ENCODE measurements at regions not wholly inside any gene's neighbourhood (a gene's known extent, or its start where the extent isn't known, plus 50 kb on each side); places are given as distances from the start of the nearest gene placed in this dataset.
"Not testable (repeated sequence)": the region's sequence is repeated elsewhere in the genome, so short reads cannot be mapped to it uniquely, and the experiment has no call there.

DNA sequence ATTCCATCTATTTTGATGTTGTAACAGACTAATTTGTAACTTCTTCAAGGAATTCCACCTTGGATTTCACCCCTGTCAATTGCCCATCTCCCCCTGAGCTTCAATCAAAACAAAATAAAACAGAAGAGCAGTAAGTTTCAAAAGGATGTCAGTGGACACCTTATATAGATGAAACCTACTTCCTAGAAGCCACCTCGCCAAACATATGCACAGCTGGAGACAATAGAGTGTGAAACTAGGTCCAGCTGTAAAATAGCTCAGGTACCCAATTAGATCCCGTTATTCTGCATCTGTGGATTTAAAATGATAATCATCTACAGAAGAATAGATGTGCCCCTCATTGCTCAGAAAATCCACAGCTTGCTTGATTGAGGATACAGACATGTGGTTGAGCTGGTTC, 598.6 kb downstream of the SH2D4B start:
- DNase-seq: no peak

GRCh38 chr10:81145975-81146374, 608.3 kb downstream of the SH2D4B start:
- no peak for DNase-seq

DNA sequence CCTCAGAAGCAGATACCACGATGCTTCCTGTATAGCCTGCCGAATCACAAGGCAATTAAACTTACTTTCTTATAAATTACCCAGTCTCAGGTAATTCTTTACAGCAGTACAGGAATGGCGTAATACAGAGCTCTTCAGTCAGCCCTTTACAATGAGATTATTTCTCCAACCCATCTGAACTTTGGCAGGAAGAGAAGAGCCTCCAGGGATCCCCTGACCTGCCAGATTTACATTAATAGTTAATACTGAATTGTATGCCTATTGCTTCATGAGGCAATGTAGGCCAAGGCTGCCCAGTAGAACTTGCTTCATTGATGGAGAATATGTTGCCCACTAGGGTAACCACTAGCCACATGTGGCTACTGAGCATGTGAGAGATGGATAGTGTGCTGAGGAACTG, 608.7 kb downstream of the SH2D4B start:
- no peak for DNase-seq

DNA sequence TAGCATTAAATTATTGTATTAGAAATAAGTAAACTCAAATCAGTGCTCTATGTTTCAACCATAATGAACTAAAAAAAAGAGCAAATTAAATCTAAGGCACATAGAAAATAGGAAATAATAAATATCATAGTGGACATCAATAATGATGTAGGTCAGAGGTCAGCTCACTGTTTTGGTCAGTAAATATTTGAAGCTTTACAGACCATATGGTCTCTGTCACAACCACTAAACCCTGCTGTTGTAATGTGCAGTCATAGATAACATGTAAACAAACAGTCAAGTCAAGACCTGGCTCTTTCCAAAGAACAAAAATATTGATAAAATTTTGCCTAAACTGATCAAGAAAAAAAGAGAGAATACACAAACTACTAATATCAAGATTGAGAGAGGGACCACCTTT, 615.0 kb downstream of the SH2D4B start:
- DNase-seq: no peak

DNA sequence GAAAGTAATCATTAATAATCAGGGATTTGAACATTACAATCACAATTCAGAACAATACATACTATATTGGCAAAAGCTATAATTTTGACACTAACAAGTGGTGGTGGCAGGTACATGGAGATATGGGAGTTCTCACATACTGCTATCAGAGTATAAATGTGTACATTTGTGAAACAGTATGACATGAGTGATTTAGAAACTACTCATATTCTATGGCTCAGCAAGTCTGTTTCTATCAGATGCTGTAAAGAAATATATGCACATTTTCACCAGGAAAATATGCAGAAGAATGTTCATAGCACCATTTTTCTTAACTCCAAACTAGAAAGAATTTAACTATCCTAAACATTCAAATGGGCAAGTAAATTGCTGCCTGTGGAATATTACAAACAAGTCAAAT, 620.0 kb downstream of the SH2D4B start:
- no peak for DNase-seq

DNA sequence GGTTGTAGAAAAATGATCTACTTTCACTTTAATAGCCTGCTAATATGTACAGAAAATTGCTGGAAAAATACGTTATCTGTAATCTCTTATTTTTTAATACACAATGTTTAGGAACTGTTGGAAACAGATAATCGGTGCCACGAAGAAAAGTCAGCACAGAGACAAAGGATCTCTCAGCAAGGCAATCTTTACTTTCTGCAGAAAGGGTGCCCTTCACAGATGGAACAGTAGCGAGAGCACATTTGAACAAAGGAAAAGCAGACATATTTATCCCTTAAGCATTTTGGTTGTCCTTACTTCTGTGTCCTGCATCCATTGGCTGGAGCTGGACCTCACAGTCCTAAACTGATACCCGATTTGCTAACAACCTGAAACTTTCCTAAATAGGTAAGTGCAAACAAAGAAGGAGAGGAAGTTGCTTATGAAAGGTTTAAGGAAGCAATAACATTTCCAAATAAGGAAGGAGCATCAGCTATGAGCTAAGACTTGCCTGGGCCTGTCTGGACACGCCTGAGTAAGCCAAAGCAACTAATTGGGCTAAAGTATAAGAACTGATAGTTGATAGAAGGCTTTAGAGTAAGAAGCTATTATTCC, 640.0 kb downstream of the SH2D4B start:
- DNase-seq: no peak

GRCh38 chr10:81179324-81179723, 641.6 kb downstream of the SH2D4B start:
- no peak for DNase-seq

DNA sequence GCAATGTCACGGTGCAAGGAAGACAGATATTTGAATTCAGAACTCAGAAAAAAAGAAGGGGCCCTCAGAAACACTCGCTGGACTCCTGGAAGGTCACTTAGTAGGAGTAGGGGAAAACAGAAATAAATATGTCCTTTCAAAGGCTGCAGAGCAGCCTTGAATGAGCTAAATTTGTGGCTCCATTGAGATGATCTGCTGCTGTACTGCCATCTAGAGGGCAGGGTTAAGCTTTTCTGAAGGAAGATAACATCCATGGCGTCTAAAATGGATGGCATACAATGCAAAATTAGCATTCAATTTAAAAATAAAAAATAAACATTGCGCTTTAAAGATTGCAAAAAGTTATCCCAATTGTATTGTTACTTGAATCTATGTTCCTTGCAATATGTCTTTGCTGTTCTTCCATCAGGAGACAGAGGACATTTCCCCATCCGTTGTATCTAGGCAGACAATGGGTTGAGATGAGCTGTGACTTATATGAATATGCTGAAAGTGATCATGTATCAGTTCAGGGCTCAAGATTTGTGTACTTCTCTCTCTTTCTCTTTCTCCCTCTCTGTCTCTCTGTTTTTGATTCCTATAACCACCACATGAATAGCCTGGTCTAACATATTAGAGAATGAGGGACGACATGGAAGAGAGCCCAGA, 642.2 kb downstream of the SH2D4B start:
- DNase-seq: no peak

DNA sequence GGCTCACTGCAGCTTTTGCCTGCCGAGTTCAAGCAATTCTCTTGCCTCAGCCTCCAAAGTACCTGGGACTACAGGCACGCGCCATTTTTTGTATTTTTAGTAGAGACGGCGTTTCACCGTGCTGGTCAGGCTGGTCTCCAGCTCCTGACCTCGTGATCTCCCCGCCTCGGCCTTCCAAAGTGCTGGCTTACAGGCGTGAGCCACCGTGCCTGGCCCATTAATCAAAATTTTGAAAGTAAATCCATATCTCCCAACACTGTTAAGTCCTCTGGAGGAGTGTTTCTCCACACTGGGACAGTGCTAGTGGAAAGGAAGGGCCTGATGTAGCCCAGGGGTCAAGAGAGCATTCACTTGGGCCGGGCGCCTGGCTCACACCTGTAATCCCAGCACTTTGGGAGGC, 644.6 kb downstream of the SH2D4B start:
- DNase-seq: no peak

DNA sequence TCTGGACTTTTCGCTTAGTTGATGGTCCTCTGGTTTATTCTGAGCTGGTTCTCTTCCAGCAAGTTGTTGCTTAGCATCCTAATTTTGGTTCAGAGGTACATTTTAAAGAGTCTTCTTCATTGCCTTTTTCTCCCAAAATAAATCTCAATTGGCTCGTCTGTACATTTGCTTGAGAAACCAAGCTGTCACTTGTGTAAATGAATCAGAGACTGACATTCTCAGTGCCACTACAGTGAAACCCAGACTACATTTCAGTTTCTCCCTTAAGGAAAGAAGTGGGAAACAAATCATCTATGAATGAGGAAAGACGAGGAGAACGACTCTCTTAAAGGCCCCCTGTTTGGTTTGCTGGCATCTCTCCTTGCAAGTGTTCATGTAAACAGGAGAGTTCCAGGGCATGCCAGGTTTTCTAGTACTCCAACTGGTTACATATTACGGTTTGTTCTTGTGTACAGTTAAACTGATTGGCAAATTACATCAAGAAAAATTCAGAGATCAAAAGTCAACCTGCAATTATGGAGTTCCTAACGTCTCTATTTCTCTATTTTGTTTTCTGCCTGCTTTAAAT, 654.6 kb downstream of the SH2D4B start:
- DNase-seq: no peak

DNA sequence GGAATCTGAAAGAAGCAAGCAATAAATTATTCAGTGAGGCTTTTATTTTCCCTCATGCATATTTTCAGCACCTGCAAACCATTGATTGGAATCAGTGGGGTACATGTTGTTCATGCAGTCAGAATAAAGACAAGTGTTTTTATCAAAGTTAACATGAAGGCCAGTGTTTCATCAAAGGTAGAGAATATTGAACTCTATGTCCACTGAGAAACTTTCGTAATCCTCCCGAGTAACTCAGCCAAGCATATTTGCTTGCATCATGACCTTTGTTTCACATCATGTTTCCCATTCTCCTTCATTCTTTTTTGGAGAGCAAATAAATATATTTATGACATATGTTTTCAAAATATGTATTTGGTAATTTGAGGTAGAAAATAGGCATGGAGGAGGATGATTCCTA, 663.1 kb downstream of the SH2D4B start:
- DNase-seq: no peak

GRCh38 chr10:81207359-81207758, 667.6 kb upstream of the NRG3 start:
- DNase-seq: not testable (repeated sequence)

- no peak for DNase-seq
Observed at GRCh38 chr10:81213370-81213769, 661.6 kb upstream of the NRG3 start.

DNA sequence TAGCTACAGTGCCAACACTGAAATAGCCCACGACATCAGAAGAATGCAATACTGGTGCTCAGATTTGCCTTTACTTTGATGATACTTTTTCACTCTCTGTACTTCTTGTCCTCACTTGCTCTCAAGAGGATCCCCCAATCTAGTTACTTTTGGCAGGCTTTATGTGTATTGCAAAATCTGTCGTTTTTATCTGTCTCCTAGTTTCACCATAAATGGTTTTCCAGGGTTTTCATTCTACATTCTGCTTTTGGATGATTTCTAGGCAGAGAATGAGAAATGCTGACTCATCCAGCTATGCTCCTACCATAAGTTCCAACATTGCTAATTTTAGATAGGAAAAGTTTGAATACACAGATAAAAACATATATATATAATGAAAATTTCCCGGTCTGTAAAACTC, 659.5 kb upstream of the NRG3 start:
- DNase-seq: no peak

- DNase-seq: no peak
Observed at GRCh38 chr10:81216949-81217348, 658.0 kb upstream of the NRG3 start.

- DNase-seq: no peak
Observed at GRCh38 chr10:81218307-81218706, 656.7 kb upstream of the NRG3 start.

GRCh38 chr10:81219758-81220157, 655.2 kb upstream of the NRG3 start:
- DNase-seq: no peak

GRCh38 chr10:81248886-81249285, 626.1 kb upstream of the NRG3 start:
- DNase-seq: no peak

GRCh38 chr10:81251457-81252115, 623.4 kb upstream of the NRG3 start:
- DNase-seq: no peak

- not testable (repeated sequence) for DNase-seq
Observed at GRCh38 chr10:81264991-81265390, 610.0 kb upstream of the NRG3 start.

DNA sequence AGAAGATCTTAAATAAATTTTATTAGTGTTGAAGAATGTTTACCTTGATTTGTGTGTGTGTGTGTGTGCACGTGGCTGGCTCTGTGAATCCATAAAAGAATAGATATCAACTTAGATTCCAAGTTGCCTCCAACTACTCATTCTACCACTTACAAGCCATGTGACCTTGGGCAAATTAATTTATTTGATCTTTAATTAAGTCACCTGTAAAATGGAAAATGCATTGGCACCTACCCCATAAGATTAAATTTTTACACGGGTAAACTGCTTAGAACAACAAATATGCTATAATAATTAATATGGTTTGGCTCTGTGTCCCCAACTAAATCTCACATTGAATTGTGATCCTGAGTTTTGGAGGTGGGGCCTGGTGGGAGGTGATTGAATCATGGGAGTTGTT, 604.9 kb upstream of the NRG3 start:
- no peak for DNase-seq

DNA sequence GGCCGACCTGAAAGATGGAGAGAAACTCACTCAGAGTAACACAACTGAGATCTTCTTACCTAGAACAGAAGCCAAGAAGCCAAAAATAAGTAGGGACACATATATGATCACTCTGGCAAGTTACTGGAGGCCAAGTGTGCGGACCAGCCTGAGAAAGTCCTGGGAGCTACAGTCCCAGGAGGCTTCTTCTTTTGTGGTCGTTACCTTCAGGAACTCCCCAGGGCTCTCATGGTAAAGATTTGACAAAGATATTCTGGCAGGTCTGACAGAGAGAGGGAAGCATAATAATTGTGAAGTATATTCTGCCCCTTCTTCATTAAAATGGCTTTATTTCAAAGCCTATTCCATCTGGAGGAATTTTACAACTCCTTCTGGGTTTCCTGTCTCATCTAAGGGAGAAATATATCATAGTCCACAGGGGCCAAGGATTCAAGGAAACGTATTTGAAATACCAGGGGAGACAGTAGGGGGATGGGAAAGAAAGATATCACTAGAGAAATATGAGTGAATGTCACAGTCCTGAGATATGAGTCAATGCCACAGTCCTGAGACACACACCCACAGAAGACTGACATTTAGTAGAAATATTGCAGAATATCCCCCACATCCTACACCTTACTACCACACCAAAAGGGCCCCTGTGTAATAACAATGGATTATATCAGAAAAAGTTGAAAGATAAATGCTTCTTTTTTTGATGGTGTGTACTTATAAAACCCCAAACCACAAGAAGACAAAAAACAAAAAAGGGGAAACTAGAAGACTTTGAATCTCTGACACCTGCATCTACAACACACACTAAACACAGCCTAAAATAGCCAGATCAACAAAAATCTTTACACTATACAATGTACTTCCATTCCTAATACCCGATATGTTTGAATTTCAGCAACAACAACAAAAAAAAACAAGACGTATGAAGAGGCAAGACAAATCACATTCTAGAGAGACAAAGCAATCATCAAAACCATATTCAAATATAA, 594.2 kb upstream of the NRG3 start:
- no peak for DNase-seq

- no peak for DNase-seq
Observed at GRCh38 chr10:81288544-81288943, 586.5 kb upstream of the NRG3 start.

All from NCI-H1105 (cell line).